ENCODE measurements at regions not wholly inside any gene's neighbourhood (a gene's known extent, or its start where the extent isn't known, plus 50 kb on each side); places are given as distances from the start of the nearest gene placed in this dataset.

DNA sequence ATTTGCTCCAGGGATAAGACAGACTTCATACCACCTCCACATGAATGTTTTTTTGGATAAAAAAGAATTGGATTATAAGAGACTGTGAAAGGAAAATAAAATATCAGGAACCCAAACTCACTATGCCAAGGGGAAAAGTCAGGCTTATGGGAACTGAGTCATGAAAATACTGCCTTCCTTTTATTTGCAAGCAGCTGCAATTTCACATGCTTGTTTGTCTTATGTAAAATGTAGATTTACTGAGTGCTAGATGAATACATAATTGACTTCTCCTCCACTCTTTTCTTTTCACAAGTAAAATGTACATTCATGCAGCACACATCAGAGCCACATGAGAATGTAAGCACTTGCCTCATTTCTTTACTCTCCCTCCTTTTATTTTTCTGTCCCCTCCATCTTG, 940.8 kb upstream of the MBL2 start:
- no peak overlapping the region for H3K9ac ChIP-seq (ENCODE audit: insufficient read length)

GRCh38 chr10:53702489-53702888, 929.9 kb upstream of the MBL2 start:
- TF ChIP-seq EZH2 (IDR thresholded peaks at IDR 0.05) (no peak), POLR2AphosphoS5 (IDR thresholded peaks at IDR 0.05; ENCODE audit: borderline replicate concordance, low read depth, low read length) (no peak), FOXP2 (optimal IDR thresholded peaks at IDR 0.05; ENCODE audit: control extremely low read depth, extremely low read length, insufficient read depth) (no peak)
- Histone ChIP-seq H3K4me3 (no peak overlapping the region), H3K27ac (no peak overlapping the region), H3K36me3 (ENCODE audit: insufficient read depth, low read length) (no peaks in the 10 kb centered on the region), H3K9me3 (ENCODE audit: low read depth, low read length) (no peaks in the 10 kb centered on the region), H3K9ac (ENCODE audit: insufficient read length) (no peak overlapping the region)
- no peak for DNase-seq (ENCODE audit: low read depth, low spot score)

More for the DNA sequence above, 940.8 kb upstream of the MBL2 start:
- Histone ChIP-seq H3K4me3 (no peak overlapping the region), H3K9me3 (ENCODE audit: low read depth, low read length) (no peaks in the 10 kb centered on the region), H3K27ac (no peak overlapping the region), H3K36me3 (ENCODE audit: insufficient read depth, low read length) (no peaks in the 10 kb centered on the region)
- no peak for DNase-seq (ENCODE audit: low read depth, low spot score)
- no peak for TF ChIP-seq EZH2 (IDR thresholded peaks at IDR 0.05)
- TF ChIP-seq FOXP2 (optimal IDR thresholded peaks at IDR 0.05; ENCODE audit: control extremely low read depth, extremely low read length, insufficient read depth): no peak
- no peak for TF ChIP-seq POLR2AphosphoS5 (IDR thresholded peaks at IDR 0.05; ENCODE audit: borderline replicate concordance, low read depth, low read length)

DNA sequence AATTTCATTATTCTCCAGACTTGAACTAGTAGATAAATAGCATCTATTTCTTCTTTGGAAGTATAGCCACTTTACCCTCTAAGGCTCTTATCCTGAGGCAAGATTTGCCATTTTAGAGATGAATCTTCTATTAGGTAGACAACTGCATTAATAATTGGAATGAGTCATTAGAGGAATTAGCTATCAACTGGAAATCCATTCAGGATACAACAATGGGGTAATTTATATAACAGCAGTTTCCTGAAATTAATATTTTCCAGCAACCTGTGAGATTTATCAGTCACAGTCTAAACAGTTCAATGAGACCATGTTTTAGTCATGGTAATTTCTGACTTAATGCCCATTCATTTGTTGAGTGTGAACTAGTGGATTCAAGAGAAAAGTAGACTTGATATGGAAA, 928.6 kb upstream of the MBL2 start:
- no peak for TF ChIP-seq FOXP2 (optimal IDR thresholded peaks at IDR 0.05; ENCODE audit: control extremely low read depth, extremely low read length, insufficient read depth)
- no peak for TF ChIP-seq EZH2 (IDR thresholded peaks at IDR 0.05)
- no peak for TF ChIP-seq POLR2AphosphoS5 (IDR thresholded peaks at IDR 0.05; ENCODE audit: borderline replicate concordance, low read depth, low read length)

DNA sequence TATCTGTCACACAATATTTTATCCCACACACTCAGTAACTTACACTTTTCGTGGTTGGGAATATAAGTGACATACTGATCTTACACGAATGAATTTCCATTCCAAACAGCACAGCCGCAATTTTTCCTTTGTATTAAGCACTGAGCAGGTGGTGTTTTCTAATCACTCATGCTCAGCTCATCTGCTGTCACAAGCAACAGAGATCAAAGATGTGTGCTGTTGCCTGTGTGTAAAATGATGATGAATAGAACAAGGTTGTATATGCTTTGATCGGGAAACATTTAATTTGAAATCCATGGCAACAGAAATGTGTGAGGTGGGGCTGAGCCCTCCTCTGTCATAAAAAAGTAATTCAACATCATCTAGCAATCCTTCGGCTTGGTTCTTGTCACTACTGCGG, 927.7 kb upstream of the MBL2 start:
- H3K9ac ChIP-seq (ENCODE audit: insufficient read length): no peak overlapping the region
- H3K27ac ChIP-seq: no peak overlapping the region
- TF ChIP-seq POLR2AphosphoS5 (IDR thresholded peaks at IDR 0.05; ENCODE audit: borderline replicate concordance, low read depth, low read length): no peak
- TF ChIP-seq EZH2 (IDR thresholded peaks at IDR 0.05): no peak
- no peak for TF ChIP-seq FOXP2 (optimal IDR thresholded peaks at IDR 0.05; ENCODE audit: control extremely low read depth, extremely low read length, insufficient read depth)
- no peak overlapping the region for H3K4me3 ChIP-seq
- no peaks in the 10 kb centered on the region for H3K36me3 ChIP-seq (ENCODE audit: insufficient read depth, low read length)
- no peaks in the 10 kb centered on the region for H3K9me3 ChIP-seq (ENCODE audit: low read depth, low read length)
- no peak for DNase-seq (ENCODE audit: low read depth, low spot score)

More for the DNA sequence above, 928.6 kb upstream of the MBL2 start:
- DNase-seq (ENCODE audit: low read depth, low spot score): no peak
- Histone ChIP-seq H3K4me3 (no peak overlapping the region), H3K27ac (no peak overlapping the region), H3K9ac (ENCODE audit: insufficient read length) (no peak overlapping the region), H3K36me3 (ENCODE audit: insufficient read depth, low read length) (no peaks in the 10 kb centered on the region), H3K9me3 (ENCODE audit: low read depth, low read length) (no peaks in the 10 kb centered on the region)

- Histone ChIP-seq H3K4me3 (no peak overlapping the region), H3K27ac (no peak overlapping the region), H3K9me3 (ENCODE audit: low read depth, low read length) (no peaks in the 10 kb centered on the region), H3K36me3 (ENCODE audit: insufficient read depth, low read length) (no peaks in the 10 kb centered on the region), H3K9ac (ENCODE audit: insufficient read length) (no peak overlapping the region)
- DNase-seq (ENCODE audit: low read depth, low spot score): no peak
- no peak for TF ChIP-seq EZH2 (IDR thresholded peaks at IDR 0.05)
- TF ChIP-seq POLR2AphosphoS5 (IDR thresholded peaks at IDR 0.05; ENCODE audit: borderline replicate concordance, low read depth, low read length): no peak
- TF ChIP-seq FOXP2 (optimal IDR thresholded peaks at IDR 0.05; ENCODE audit: control extremely low read depth, extremely low read length, insufficient read depth): no peak
Measured at GRCh38 chr10:53699684-53700083, 927.1 kb upstream of the MBL2 start.

DNA sequence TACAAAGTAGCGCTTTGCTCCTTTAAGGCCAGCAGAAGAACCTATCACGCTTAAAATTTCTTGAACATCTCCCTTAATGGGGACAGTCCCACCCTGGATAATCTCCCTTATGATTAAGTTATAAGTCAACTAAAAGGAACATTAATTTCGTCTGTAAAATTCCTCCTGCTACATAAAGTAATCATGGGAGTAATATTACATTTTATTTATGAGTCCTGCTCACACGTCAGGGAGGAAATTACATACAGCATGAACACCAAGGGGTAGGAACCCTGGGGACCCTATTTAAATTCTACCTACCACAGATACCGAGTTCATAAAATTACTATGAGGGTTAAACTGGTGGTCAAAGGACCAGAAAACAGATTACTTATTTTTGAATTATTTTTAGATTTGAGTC, 926.6 kb upstream of the MBL2 start:
- H3K36me3 ChIP-seq (ENCODE audit: insufficient read depth, low read length): no peaks in the 10 kb centered on the region
- no peaks in the 10 kb centered on the region for H3K9me3 ChIP-seq (ENCODE audit: low read depth, low read length)
- DNase-seq (ENCODE audit: low read depth, low spot score): no peak
- no peak overlapping the region for H3K4me3 ChIP-seq
- H3K27ac ChIP-seq: no peak overlapping the region
- H3K9ac ChIP-seq (ENCODE audit: insufficient read length): no peak overlapping the region
- TF ChIP-seq FOXP2 (optimal IDR thresholded peaks at IDR 0.05; ENCODE audit: control extremely low read depth, extremely low read length, insufficient read depth): no peak
- TF ChIP-seq POLR2AphosphoS5 (IDR thresholded peaks at IDR 0.05; ENCODE audit: borderline replicate concordance, low read depth, low read length): no peak
- TF ChIP-seq EZH2 (IDR thresholded peaks at IDR 0.05): no peak

- Histone ChIP-seq H3K27ac (no peak overlapping the region), H3K4me3 (no peak overlapping the region), H3K36me3 (ENCODE audit: insufficient read depth, low read length) (no peaks in the 10 kb centered on the region), H3K9me3 (ENCODE audit: low read depth, low read length) (no peaks in the 10 kb centered on the region), H3K9ac (ENCODE audit: insufficient read length) (no peak overlapping the region)
- TF ChIP-seq POLR2AphosphoS5 (IDR thresholded peaks at IDR 0.05; ENCODE audit: borderline replicate concordance, low read depth, low read length): no peak
- TF ChIP-seq EZH2 (IDR thresholded peaks at IDR 0.05): no peak
- no peak for DNase-seq (ENCODE audit: low read depth, low spot score)
Measured at GRCh38 chr10:53697038-53697437, 924.5 kb upstream of the MBL2 start.

- no peaks in the 10 kb centered on the region for H3K36me3 ChIP-seq (ENCODE audit: insufficient read depth, low read length)
- H3K27ac ChIP-seq: no peak overlapping the region
- no peak overlapping the region for H3K4me3 ChIP-seq
- TF ChIP-seq EZH2 (IDR thresholded peaks at IDR 0.05) (no peak), FOXP2 (optimal IDR thresholded peaks at IDR 0.05; ENCODE audit: control extremely low read depth, extremely low read length, insufficient read depth) (no peak), POLR2AphosphoS5 (IDR thresholded peaks at IDR 0.05; ENCODE audit: borderline replicate concordance, low read depth, low read length) (no peak)
- H3K9me3 ChIP-seq (ENCODE audit: low read depth, low read length): no peaks in the 10 kb centered on the region
- H3K9ac ChIP-seq (ENCODE audit: insufficient read length): no peak overlapping the region
- no peak for DNase-seq (ENCODE audit: low read depth, low spot score)
Measured at GRCh38 chr10:53690524-53691240, 918.1 kb upstream of the MBL2 start.

DNA sequence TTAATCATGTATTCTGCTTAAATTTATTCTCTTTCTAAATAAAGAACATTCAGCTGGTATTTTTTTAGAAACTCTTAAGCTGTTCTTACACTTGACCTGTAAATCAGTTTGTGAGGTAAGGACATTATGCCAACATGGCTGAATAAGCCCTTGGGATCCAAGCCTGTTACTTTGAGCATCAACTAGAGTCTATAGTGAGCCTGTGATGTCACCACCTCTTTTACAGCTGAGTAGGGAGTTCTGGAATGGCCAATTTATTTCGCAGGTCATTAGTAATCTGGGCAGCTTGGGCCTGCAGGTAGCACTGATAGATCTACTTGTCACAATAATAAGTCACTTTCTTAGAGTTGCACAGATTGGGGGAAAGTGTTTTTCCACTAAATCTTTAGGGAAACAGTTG, 915.2 kb upstream of the MBL2 start:
- no peak for TF ChIP-seq FOXP2 (optimal IDR thresholded peaks at IDR 0.05; ENCODE audit: control extremely low read depth, extremely low read length, insufficient read depth)
- no peak for TF ChIP-seq EZH2 (IDR thresholded peaks at IDR 0.05)
- TF ChIP-seq POLR2AphosphoS5 (IDR thresholded peaks at IDR 0.05; ENCODE audit: borderline replicate concordance, low read depth, low read length): no peak
- Histone ChIP-seq H3K9ac (ENCODE audit: insufficient read length) (no peak overlapping the region), H3K27ac (no peak overlapping the region), H3K9me3 (ENCODE audit: low read depth, low read length) (no peaks in the 10 kb centered on the region), H3K4me3 (no peak overlapping the region), H3K36me3 (ENCODE audit: insufficient read depth, low read length) (no peaks in the 10 kb centered on the region)
- DNase-seq (ENCODE audit: low read depth, low spot score): no peak

Data from SK-N-MC (cell line).